Ovary (tissue), 7 donors: ENCODE measurements at regions not wholly inside any gene's neighbourhood (a gene's known extent, or its start where the extent isn't known, plus 50 kb on each side); places are given as distances from the start of the nearest gene placed in this dataset.

Experiments
- DNase-seq, 5 donors: peaks; one replicate each; pipeline ENCODE4 v3.0.0-alpha.2; 2019 to 2020
- H3K27ac ChIP-seq, 2 donors: fragments of 200-600 bp; one replicate each; pipeline versions ENCODE4 v1.5.1 to v1.8.0; 2019 to 2022
- H3K27me3 ChIP-seq: fragments of 200-600 bp; one replicate; pipeline ENCODE4 v1.8.0; 2022
- H3K36me3 ChIP-seq: fragments of 200-600 bp; sonication (generic); one replicate; pipeline ENCODE4 v1.5.1; 2019
- H3K4me1 ChIP-seq: one replicate; pipeline ENCODE4 v1.8.1; 2013; ENCODE audit warnings: mild to moderate bottlenecking, moderate library complexity; ENCODE audit not compliant: insufficient read depth
- H3K4me3 ChIP-seq: fragments of 200-600 bp; sonication (generic); one replicate; pipeline ENCODE4 v1.5.1; 2017
- H3K9me3 ChIP-seq, 2 donors: fragments of 200-600 bp in 1 of 2; sonication (generic) in 1 of 2; one replicate each; pipeline versions ENCODE4 v1.5.1 to v1.8.1; 2013 to 2019; ENCODE audit warnings: mild to moderate bottlenecking in 1 of 2, moderate library complexity in 1 of 2
- EP300 ChIP-seq: sonication (generic); formaldehyde crosslinking; IDR thresholded peaks from one replicate; pipeline ENCODE4 v1.6.1; 2017; ENCODE audit warnings: antibody characterized with exemption
- POLR2A ChIP-seq: fragments of 450-650 bp; IDR thresholded peaks from one replicate; pipeline ENCODE4 v1.6.1; 2017; ENCODE audit warnings: antibody characterized with exemption, mild to moderate bottlenecking, moderate library complexity
- whole genome bisulfite sequencing, 3 donors: extraction: QIAGEN DNeasy Blood & Tissue Kit in 1 of 3; methylation state at CpG; one replicate each; pipeline versions ENCODE4 v1.1.5 to v1.1.7; 2013 to 2017; 5-methylcytosine and 5-hydroxymethylcytosine counted together
- intact Hi-C, 4 donors: fragments of 100-400 bp; cut with DNase I; formaldehyde crosslinking; loops; one replicate each; pipeline versions ENCODE4 v1.11.0 to v1.15.1; 2022 to 2023
- TF ChIP-seq, protein P1 (sequence below), 3 donors: fragments of 450-650 bp in 2 of 3; fragments of 200-600 bp in 1 of 3; IDR thresholded peaks; one replicate each; pipeline versions ENCODE4 v1.5.1 to v1.8.0; 2016 to 2022; ENCODE audit warnings: antibody characterized with exemption in 3 of 3, mild to moderate bottlenecking in 1 of 3
- donor health status: DM: no; HTN: no; CAD: no; lungs with moderate emphysema.
- donor health status: DM: no; HTN: no; CAD: no.
- donor health status: Bipolar disorder and iron deficiency.
- donor health status: DM: no; HTN: no; CAD: no.
- donor health status: DM: yes; HTN: yes; CAD: no.

DNA sequence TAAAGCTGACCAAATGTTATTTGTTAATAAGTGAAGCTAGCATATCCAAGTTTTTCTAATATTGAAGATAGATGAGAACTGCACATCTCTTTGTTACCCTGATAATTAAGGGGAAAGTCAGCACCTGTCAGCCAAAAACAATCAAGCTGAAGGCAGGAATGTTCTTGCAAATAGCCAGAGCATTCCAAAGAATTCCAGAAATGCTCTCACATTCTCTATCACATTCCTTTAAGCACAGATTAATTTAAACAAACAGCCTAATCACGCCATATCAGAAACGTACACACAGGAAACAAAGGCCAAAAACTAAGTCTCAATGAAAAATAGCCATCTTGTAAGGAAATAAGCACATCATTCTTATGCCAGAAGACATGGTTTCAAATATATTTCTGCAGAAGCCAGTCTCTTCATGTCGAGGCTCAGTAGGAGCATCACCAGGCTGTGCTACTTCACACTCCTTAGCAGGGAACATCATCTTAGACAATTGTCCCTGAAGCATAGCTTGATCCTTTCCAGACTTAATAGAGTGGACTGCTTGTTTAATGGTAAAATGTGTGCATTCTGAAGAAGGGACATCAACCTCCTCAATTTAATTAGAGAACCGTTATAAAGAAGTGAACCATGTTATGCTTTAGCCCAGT, 252.9 kb upstream of the TTC29 start:
- DNase-seq = no peak
- Histone ChIP-seq H3K4me3 (no peak overlapping the region), H3K27ac (no peak overlapping the region), H3K36me3 (no peaks in the 10 kb centered on the region), H3K9me3 (no peaks in the 10 kb centered on the region), H3K27me3 (no peaks in the 10 kb centered on the region), H3K4me1 (peaks cover 5% of the 10 kb centered on the region)
- 31 to 50% (median 33%) methylated on average over 4 of the region's 4 CpGs for WGBS, 3 donors
- TF ChIP-seq EP300 = no peak
- no peak for TF ChIP-seq POLR2A
- TF ChIP-seq, protein P1, sequence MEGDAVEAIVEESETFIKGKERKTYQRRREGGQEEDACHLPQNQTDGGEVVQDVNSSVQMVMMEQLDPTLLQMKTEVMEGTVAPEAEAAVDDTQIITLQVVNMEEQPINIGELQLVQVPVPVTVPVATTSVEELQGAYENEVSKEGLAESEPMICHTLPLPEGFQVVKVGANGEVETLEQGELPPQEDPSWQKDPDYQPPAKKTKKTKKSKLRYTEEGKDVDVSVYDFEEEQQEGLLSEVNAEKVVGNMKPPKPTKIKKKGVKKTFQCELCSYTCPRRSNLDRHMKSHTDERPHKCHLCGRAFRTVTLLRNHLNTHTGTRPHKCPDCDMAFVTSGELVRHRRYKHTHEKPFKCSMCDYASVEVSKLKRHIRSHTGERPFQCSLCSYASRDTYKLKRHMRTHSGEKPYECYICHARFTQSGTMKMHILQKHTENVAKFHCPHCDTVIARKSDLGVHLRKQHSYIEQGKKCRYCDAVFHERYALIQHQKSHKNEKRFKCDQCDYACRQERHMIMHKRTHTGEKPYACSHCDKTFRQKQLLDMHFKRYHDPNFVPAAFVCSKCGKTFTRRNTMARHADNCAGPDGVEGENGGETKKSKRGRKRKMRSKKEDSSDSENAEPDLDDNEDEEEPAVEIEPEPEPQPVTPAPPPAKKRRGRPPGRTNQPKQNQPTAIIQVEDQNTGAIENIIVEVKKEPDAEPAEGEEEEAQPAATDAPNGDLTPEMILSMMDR (IDR thresholded peaks at IDR 0.05) = no peak
- intact Hi-C loops = no loop called here

DNA sequence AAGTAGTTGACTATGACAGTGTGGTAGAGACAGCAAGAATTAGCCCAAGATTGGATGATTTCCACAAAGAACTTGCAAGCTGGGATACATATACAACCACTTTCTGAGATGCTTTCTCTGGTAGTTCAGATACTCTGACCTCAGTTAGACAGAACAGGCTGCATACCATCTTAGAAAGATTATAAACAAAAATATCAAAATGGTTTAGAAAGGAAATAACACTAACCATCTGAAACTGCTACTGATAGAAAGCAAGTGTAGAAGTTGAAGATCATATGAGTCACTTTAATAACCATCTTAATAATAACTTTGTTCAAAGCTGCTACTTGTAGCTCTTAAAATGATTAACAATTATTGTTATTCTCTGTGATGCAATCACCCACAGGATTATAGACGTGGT, 255.4 kb upstream of the TTC29 start:
- intact Hi-C loops = no loop called here

DNA sequence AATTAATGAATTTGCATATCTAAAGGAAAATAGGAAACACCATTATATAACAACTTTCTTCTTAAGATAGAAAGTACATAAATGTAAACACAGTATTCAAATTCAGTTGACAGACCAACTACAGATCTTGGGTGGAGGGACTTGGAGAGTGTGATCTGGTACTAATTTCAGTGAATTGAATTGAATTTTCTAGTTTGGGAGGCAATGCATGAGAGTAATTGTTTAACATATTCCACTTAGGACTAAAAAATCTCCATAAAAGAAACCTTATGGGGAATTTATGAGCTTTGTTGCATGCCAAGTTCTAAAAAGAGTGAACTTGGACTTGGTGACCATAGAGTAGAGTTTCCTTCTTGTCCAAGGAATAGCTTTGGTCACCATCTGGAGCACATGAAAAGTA, 261.1 kb upstream of the TTC29 start:
- no peaks in the 10 kb centered on the region for H3K4me1 ChIP-seq
- H3K27ac ChIP-seq = no peak overlapping the region
- H3K9me3 ChIP-seq = no peaks in the 10 kb centered on the region
- no peak overlapping the region for H3K4me3 ChIP-seq
- no peak for DNase-seq
- TF ChIP-seq, protein P1 (IDR thresholded peaks at IDR 0.05) = no peak
- TF ChIP-seq POLR2A (no peak), EP300 (no peak)
- H3K36me3 ChIP-seq = no peaks in the 10 kb centered on the region
- intact Hi-C loops = no loop called here
- H3K27me3 ChIP-seq = peaks cover 4% of the 10 kb centered on the region

More for the DNA sequence above, 255.4 kb upstream of the TTC29 start:
- TF ChIP-seq EP300 (no peak), POLR2A (no peak)
- TF ChIP-seq, protein P1 (IDR thresholded peaks at IDR 0.05) = no peak
- Histone ChIP-seq H3K27me3 (peaks cover 4% of the 10 kb centered on the region), H3K4me1 (no peaks in the 10 kb centered on the region), H3K27ac (no peak overlapping the region), H3K36me3 (no peaks in the 10 kb centered on the region), H3K9me3 (no peaks in the 10 kb centered on the region), H3K4me3 (no peak overlapping the region)
- WGBS, 3 donors = 63 to 65% (median 64%) methylated on average over 1 of the region's 1 CpG
- no peak for DNase-seq

DNA sequence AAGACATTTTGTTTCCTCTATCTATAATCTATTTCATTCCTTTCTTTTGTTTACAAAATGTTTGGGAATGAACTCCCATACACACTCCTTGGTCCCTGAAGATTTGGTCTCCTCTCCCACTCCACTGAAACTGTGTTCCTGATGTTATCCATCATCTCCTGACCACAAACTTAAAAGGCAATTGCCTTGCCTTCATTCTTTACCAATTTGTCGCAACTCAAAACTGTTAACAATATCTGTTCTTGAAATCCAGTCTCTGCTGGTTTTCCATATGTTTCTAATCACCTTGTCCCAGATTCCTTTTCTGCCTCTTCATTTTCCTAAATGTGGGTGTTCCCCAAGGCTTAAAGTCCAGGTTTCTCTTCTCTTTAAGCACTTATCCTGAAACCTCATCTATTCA, 262.2 kb upstream of the TTC29 start:
- Histone ChIP-seq H3K9me3 (no peaks in the 10 kb centered on the region), H3K27ac (no peak overlapping the region), H3K27me3 (peaks cover 4% of the 10 kb centered on the region), H3K4me1 (no peaks in the 10 kb centered on the region), H3K4me3 (no peak overlapping the region), H3K36me3 (no peaks in the 10 kb centered on the region)
- WGBS, 3 donors = 58 to 77% (median 74%) methylated on average over 1 of the region's 1 CpG
- TF ChIP-seq, protein P1 (IDR thresholded peaks at IDR 0.05) = no peak
- no peak for TF ChIP-seq POLR2A
- intact Hi-C loops = no loop called here
- no peak for DNase-seq
